K562 (cell line): ENCODE measurements at regions not wholly inside any gene's neighbourhood (a gene's known extent, or its start where the extent isn't known, plus 50 kb on each side); places are given as distances from the start of the nearest gene placed in this dataset.

Experiments used
- ATAC-seq: fragments of 200-7000 bp; cut with Tn5 transposase; 3 replicates; pipeline ENCODE4 v1.9.1; 2020; ENCODE audit warnings: moderate library complexity
- BruUV-seq: library from RNA; stranded (reverse); fragments of 400-500 nt; replicated peaks from 2 replicates; lab custom pipeline; 2021; lab: Mats Ljungman, UMichigan
- CTCF ChIA-PET: fragments of 300-600 bp; formaldehyde crosslinking; extraction: SDS; loops from one replicate; lab custom pipeline; 2021; ENCODE audit warnings: low intra/inter-chr PET ratio; lab: Yijun Ruan, JAX
- POLR2A ChIA-PET: fragments of 300-600, 350-650 bp; sonication (Branson Sonifier 250); formaldehyde crosslinking; extraction: SDS; loops from one replicate; lab custom pipeline; 2021; ENCODE audit warnings: antibody characterized with exemption, inconsistent platforms; lab: Yijun Ruan, JAX
- DNase-seq, 4 experiments: peaks; one replicate each; pipeline versions ENCODE4 v3.0.0 to v3.0.0-alpha.2; 2011 to 2018; ENCODE audit warnings: low spot score in 3 of 4, mixed read lengths in 3 of 4; ENCODE audit errors: extremely low read depth in 1 of 4
- FAIRE-seq: peaks from 2 replicates; lab custom pipeline; 2011; peaks lifted over from hg19 to GRCh38; lab: Jason Lieb, UNC
- H2AFZ ChIP-seq: 2 replicates; pipeline ENCODE4 v1.6.0; 2011; ENCODE audit warnings: low read depth, low read length, control low read depth, inconsistent platforms
- H3K27ac ChIP-seq: fragments of 200-600 bp; 3 replicates; pipeline ENCODE4 v1.8.0; 2011; ENCODE audit warnings: low read depth, mild to moderate bottlenecking, control low read depth, inconsistent platforms, low read length, moderate library complexity, mixed read lengths; ENCODE audit errors: extremely low read depth
- H3K27me3 ChIP-seq, 2 experiments: fragments of 300-600 bp in 1 of 2; 2 replicates in 1 of 2; 3 replicates in 1 of 2; pipeline versions ENCODE4 v1.6.0 to v1.8.0; 2011; ENCODE audit warnings: inconsistent platforms in 2 of 2, low read length in 2 of 2, mild to moderate bottlenecking in 1 of 2, mixed read lengths in 1 of 2, moderate library complexity in 1 of 2; ENCODE audit not compliant: control insufficient read depth in 2 of 2, insufficient read depth in 2 of 2
- H3K36me3 ChIP-seq: fragments of 300-600 bp; 3 replicates; pipeline ENCODE4 v1.8.0; 2011; ENCODE audit warnings: mild to moderate bottlenecking, low read length, inconsistent platforms; ENCODE audit not compliant: control insufficient read depth, insufficient read depth
- H3K4me1 ChIP-seq, 2 experiments: fragments of 200-600 bp in 1 of 2; replicated peaks in 1 of 2; 2 replicates in 1 of 2; 3 replicates in 1 of 2; pipeline versions ENCODE4 v1.5.1 to v1.8.0; 2011; ENCODE audit warnings: inconsistent platforms in 2 of 2, low read length in 2 of 2, mild to moderate bottlenecking in 1 of 2, mixed read lengths in 1 of 2, moderate library complexity in 1 of 2; ENCODE audit not compliant: control insufficient read depth in 2 of 2, insufficient read depth in 2 of 2
- H3K4me2 ChIP-seq: 2 replicates; pipeline ENCODE4 v1.6.1; 2011; ENCODE audit warnings: low read length, control low read depth, inconsistent platforms, mixed read lengths; ENCODE audit not compliant: insufficient read depth
- H3K4me3 ChIP-seq: fragments of 200-600 bp; sonication (generic), shearing (Covaris generic); 2 replicates; pipeline ENCODE4 v1.5.1; 2016; ENCODE audit warnings: control low read depth, inconsistent platforms
- H3K79me2 ChIP-seq: fragments of 200-600 bp; 3 replicates; pipeline ENCODE4 v1.8.0; 2011; ENCODE audit warnings: low read length, inconsistent platforms; ENCODE audit not compliant: control insufficient read depth, insufficient read depth
- H3K9ac ChIP-seq, 2 experiments: 2 replicates each; pipeline versions ENCODE4 v1.6.0 to v1.6.1; 2011; ENCODE audit warnings: low read depth in 2 of 2, low read length in 2 of 2, control low read depth in 1 of 2, inconsistent platforms in 1 of 2, mild to moderate bottlenecking in 1 of 2, mixed read lengths in 1 of 2; ENCODE audit not compliant: insufficient read depth in 1 of 2
- H3K9me1 ChIP-seq: one replicate; pipeline ENCODE4 v1.6.0; 2011; ENCODE audit warnings: inconsistent platforms, mild to moderate bottlenecking, low read length, moderate library complexity; ENCODE audit not compliant: control insufficient read depth, insufficient read depth
- H3K9me3 ChIP-seq: replicated peaks from 2 replicates; pipeline ENCODE4 v1.5.1; 2011; ENCODE audit warnings: low read depth, low read length, inconsistent platforms; ENCODE audit not compliant: control insufficient read depth, insufficient read depth
- H4K20me1 ChIP-seq: replicated peaks from 2 replicates; pipeline ENCODE4 v1.6.1; 2011; ENCODE audit warnings: low read length, inconsistent platforms, mixed read lengths; ENCODE audit not compliant: control insufficient read depth, insufficient read depth
- CBX8 ChIP-seq: fragments of 200-600 bp; sonication (generic); IDR thresholded peaks from 2 replicates; pipeline ENCODE4 v1.6.1; 2012; ENCODE audit warnings: borderline replicate concordance, mixed run types, low read depth, mild to moderate bottlenecking, moderate library complexity, mixed read lengths, low read length, control low read depth, inconsistent platforms; ENCODE audit not compliant: poor library complexity, severe bottlenecking; ENCODE audit errors: extremely low read depth
- CHD1 ChIP-seq: fragments of 200-600 bp; sonication (generic); IDR thresholded peaks from one replicate; pipeline ENCODE4 v1.6.1; 2012; ENCODE audit warnings: mild to moderate bottlenecking, moderate library complexity, low read length, inconsistent platforms
- ETS1 ChIP-seq: conservative IDR thresholded peaks from 2 replicates; pipeline ENCODE4 v1.6.1; 2011; ENCODE audit warnings: low read depth, mild to moderate bottlenecking, low read length; ENCODE audit not compliant: control insufficient read depth
- FOXP1 ChIP-seq: sonication (generic); formaldehyde crosslinking; IDR thresholded peaks from 2 replicates; pipeline ENCODE4 v1.8.0; 2022; ENCODE audit warnings: mild to moderate bottlenecking, missing genetic modification reagents
- KLF6 ChIP-seq: fragments of 250-450 bp; sonication (Bioruptor Pico); IDR thresholded peaks from 2 replicates; pipeline ENCODE4 v1.4.0; 2020; ENCODE audit warnings: mild to moderate bottlenecking, moderate library complexity, borderline replicate concordance
- MYBL2 ChIP-seq, 2 experiments: fragments of 450-650 bp in 1 of 2; sonication (generic) in 1 of 2; formaldehyde crosslinking in 1 of 2; IDR thresholded peaks; 2 replicates each; pipeline versions ENCODE4 v1.6.1 to v1.8.1; 2017 to 2022; ENCODE audit warnings: borderline replicate concordance in 1 of 2, inconsistent platforms in 1 of 2, low read depth in 1 of 2, mild to moderate bottlenecking in 1 of 2, missing genetic modification reagents in 1 of 2, moderate library complexity in 1 of 2
- PHB2 ChIP-seq: fragments of 450-650 bp; IDR thresholded peaks from 2 replicates; pipeline ENCODE4 v1.6.1; 2017; ENCODE audit warnings: low read depth
- PREB ChIP-seq: sonication (generic); formaldehyde crosslinking; IDR thresholded peaks from 2 replicates; pipeline ENCODE4 v1.8.1; 2023; ENCODE audit warnings: mild to moderate bottlenecking, missing genetic modification reagents
- SMAD3 ChIP-seq: fragments of 450-650 bp; formaldehyde crosslinking; conservative IDR thresholded peaks from 2 replicates; pipeline ENCODE4 v1.4.0; 2020; ENCODE audit warnings: mild to moderate bottlenecking
- SRF ChIP-seq, 2 experiments: fragments of 250-450, 450-650 bp in 1 of 2; sonication (Bioruptor Pico) in 1 of 2; sonication (generic) in 1 of 2; formaldehyde crosslinking; IDR thresholded peaks; 2 replicates each; pipeline versions ENCODE4 v1.5.0 to v1.5.1; 2020 to 2022; ENCODE audit warnings: mild to moderate bottlenecking in 1 of 2, missing genetic modification reagents in 1 of 2
- ZNF79 ChIP-seq: fragments of 250-450 bp; sonication (Bioruptor Pico); IDR thresholded peaks from 2 replicates; pipeline ENCODE4 v1.4.0; 2020; ENCODE audit warnings: low read depth, mild to moderate bottlenecking, moderate library complexity
- WGBS: fragments of 100-300 bp; shearing (Covaris generic); methylation state at CpG from one replicate; pipeline ENCODE4 v1.1.6; 2016; ENCODE audit warnings: low coverage, mixed read lengths; ENCODE audit not compliant: insufficient coverage; ENCODE audit errors: missing lambda C conversion rate; 5-methylcytosine and 5-hydroxymethylcytosine counted together
- in situ Hi-C: fragments of 300-500 bp; cut with MboI; formaldehyde crosslinking; loops from 4 replicates; pipeline ENCODE4 v1.15.0; 2018; ENCODE audit warnings: inconsistent platforms, mixed read lengths
- intact Hi-C: fragments of 100-400 bp; cut with micrococcal nuclease; formaldehyde crosslinking; loops from 2 replicates; pipeline ENCODE4 v1.14.2; 2022
- TF ChIP-seq, protein P1 (sequence below): fragments of 250-450 bp; sonication (Bioruptor Pico); IDR thresholded peaks from 2 replicates; pipeline ENCODE4 v1.8.0; 2022; ENCODE audit warnings: inconsistent platforms, mild to moderate bottlenecking, moderate library complexity, borderline replicate concordance

DNA sequence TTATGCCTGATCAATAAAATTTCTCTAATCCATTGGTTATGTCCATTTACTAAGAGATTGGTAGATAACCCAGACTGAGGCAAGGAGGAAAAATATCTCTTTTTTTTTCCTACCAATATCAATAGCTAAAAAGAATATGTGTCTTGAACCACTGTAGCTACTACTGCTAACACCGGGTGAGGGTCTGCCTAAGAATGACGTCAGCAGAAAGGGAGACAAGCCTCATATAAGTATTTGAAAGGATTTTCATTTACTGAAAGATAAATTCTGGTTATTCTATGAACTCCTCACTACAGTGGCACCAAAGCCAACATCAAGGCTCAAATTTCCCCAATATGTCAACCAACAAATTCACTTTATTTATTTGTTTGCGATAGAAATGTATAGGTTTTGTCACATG, 389.0 kb upstream of the ALCAM start:
- BruUV-seq: no TSS peak
- no peak overlapping the region for H3K4me3 ChIP-seq
- 0% methylated on average over 3 of the region's 3 CpGs for WGBS
- no peaks in the 10 kb centered on the region for H3K36me3 ChIP-seq
- no peak overlapping the region for H2AFZ ChIP-seq
- H3K9me3 ChIP-seq: no peaks in the 10 kb centered on the region
- intact Hi-C loops: no loop called here
- no peaks in the 10 kb centered on the region for H3K4me1 ChIP-seq
- POLR2A ChIA-PET: no interaction called here
- H4K20me1 ChIP-seq: no peaks in the 10 kb centered on the region
- in situ Hi-C loops: no loop called here
- FAIRE-seq (no peak), DNase-seq (no peak), ATAC-seq (no peak)
- H3K79me2 ChIP-seq: no peaks in the 10 kb centered on the region
- no peak overlapping the region for H3K9ac ChIP-seq
- H3K4me2 ChIP-seq: no peak overlapping the region
- TF ChIP-seq PREB (CRISPR knock-in tag) (no peak), SMAD3 (CRISPR knock-in tag) (no peak), SRF (CRISPR knock-in tag; IDR thresholded peaks at IDR 0.05) (no peak)
- H3K9me1 ChIP-seq: no peaks in the 10 kb centered on the region
- H3K27me3 ChIP-seq: no peaks in the 10 kb centered on the region
- H3K27ac ChIP-seq: no peak overlapping the region
- CTCF ChIA-PET: no interaction called here

DNA sequence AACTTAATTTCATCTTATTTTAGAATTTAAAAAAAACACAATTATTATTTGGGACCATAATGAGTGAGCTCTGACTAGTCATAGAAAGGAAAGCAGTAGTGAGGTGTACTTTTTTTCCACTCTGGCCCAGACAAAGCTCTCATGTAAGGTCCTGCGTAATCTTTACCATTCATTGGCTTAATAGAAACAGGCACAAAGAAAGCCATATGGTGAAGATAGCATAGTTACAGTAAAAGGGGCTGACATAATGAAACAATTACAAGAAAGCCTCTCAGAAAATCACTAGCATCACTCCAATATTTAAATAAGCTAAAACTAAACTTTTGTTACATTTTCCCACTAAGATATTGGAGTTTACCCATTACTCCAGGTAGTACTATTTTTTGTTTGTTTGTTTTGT, 384.6 kb upstream of the ALCAM start:
- intact Hi-C loops: no loop called here
- no peak for FAIRE-seq
- Histone ChIP-seq H3K36me3 (no peaks in the 10 kb centered on the region), H4K20me1 (no peaks in the 10 kb centered on the region), H3K79me2 (no peaks in the 10 kb centered on the region), H3K27me3 (no peaks in the 10 kb centered on the region), H3K27ac (no peak overlapping the region), H3K9ac (no peak overlapping the region), H3K9me1 (no peaks in the 10 kb centered on the region), H3K4me3 (no peak overlapping the region), H2AFZ (no peak overlapping the region), H3K4me2 (no peak overlapping the region), H3K9me3 (no peaks in the 10 kb centered on the region), H3K4me1 (no peaks in the 10 kb centered on the region)
- ChIA-PET CTCF (no interaction called here), POLR2A (no interaction called here)
- no TSS peak for BruUV-seq
- no peak for DNase-seq
- TF ChIP-seq ETS1 (no peak), PHB2 (no peak), FOXP1 (CRISPR knock-in tag) (no peak), ZNF79 (CRISPR knock-in tag) (no peak), KLF6 (CRISPR knock-in tag) (no peak), CBX8 (no peak), MYBL2 (IDR thresholded peaks at IDR 0.05; ENCODE audit: low read depth) (no peak), MYBL2 (CRISPR knock-in tag; IDR thresholded peaks at IDR 0.05; ENCODE audit: borderline replicate concordance) (no peak), CHD1 (no peak)
- TF ChIP-seq, protein P1, sequence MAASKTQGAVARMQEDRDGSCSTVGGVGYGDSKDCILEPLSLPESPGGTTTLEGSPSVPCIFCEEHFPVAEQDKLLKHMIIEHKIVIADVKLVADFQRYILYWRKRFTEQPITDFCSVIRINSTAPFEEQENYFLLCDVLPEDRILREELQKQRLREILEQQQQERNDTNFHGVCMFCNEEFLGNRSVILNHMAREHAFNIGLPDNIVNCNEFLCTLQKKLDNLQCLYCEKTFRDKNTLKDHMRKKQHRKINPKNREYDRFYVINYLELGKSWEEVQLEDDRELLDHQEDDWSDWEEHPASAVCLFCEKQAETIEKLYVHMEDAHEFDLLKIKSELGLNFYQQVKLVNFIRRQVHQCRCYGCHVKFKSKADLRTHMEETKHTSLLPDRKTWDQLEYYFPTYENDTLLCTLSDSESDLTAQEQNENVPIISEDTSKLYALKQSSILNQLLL (CRISPR knock-in tag): no peak
- in situ Hi-C loops: no loop called here
- WGBS: 20% methylated on average over 1 of the region's 1 CpG
- no peak for ATAC-seq
